Lower leg skin (tissue), 4 donors: ENCODE measurements at regions not wholly inside any gene's neighbourhood (a gene's known extent, or its start where the extent isn't known, plus 50 kb on each side); places are given as distances from the start of the nearest gene placed in this dataset.
"Not testable (repeated sequence)": the region's sequence is repeated elsewhere in the genome, so short reads cannot be mapped to it uniquely, and the experiment has no call there.

Experiments used
- DNase-seq, 2 donors: peaks; one replicate each; pipeline ENCODE4 v3.0.0-alpha.2; 2019; ENCODE audit warnings: low spot score in 2 of 2
- H3K4me3 ChIP-seq: fragments of 200-600 bp; sonication (generic); 2 replicates; pipeline ENCODE4 v1.5.1; 2017; ENCODE audit warnings: mild to moderate bottlenecking, low read depth; ENCODE audit not compliant: poor library complexity, severe bottlenecking
- POLR2A ChIP-seq, 2 donors: fragments of 450-650 bp; IDR thresholded peaks; one replicate each; pipeline ENCODE4 v1.6.1; 2016 to 2017; ENCODE audit warnings: antibody characterized with exemption in 2 of 2, mild to moderate bottlenecking in 1 of 2, moderate library complexity in 1 of 2
- whole genome bisulfite sequencing, 2 donors: methylation state at CpG; one replicate each; pipeline ENCODE4 v1.1.5; 2018; 5-methylcytosine and 5-hydroxymethylcytosine counted together
- intact Hi-C: fragments of 100-400 bp; cut with DNase I; formaldehyde crosslinking; loops from one replicate; pipeline ENCODE4 v1.15.0; 2023; ENCODE audit warnings: low total_unique reads
- TF ChIP-seq, protein P1 (sequence below), 3 donors: fragments of 450-650 bp; IDR thresholded peaks; one replicate each; pipeline ENCODE4 v1.5.1; 2016; ENCODE audit warnings: antibody characterized with exemption in 3 of 3, mild to moderate bottlenecking in 3 of 3, moderate library complexity in 2 of 3

DNA sequence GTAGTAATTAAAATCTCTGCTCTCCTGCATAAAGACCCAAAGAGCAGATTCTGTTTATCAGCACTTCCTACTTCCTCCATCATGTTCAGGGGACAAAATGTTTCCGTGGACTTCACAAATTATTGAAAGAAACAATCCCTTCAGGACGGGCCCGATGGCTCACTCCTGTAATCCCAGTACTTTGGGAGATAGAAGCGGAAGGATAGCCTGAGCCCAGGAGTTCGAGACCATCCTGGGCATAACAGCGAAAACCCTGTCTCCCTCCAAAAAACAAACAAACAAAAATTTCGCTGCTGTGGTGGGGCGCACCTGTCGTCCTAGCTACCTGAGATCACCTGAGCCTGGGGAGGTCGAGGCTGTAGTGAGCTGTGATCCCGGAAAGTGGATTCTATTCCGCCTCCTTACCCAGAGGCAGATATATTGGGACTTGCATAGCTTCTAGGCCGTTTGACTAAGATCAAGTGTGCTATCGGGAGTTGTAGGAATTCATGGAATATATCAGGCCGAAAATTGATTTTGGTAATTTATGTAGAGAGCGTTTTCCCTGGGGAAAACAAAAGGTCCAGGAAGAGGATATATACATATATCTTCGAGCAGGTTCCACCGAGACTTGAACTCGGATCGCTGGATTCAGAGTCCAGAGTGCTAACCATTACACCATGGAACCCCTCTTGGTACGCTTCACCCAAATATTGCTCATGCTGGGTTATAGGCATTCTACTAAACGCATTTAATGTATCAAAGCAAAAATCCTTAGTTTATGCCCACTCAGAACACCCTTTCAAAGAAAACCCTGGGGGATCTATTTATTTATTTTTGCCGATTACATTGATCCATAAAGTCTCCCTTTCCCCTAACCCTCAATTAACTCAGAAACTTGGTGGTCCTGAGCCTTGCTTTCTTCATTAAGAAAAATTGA lies 74.5 kb upstream of the ZNF184 start:
- intact Hi-C loops = no loop called here
- TF ChIP-seq, protein P1, sequence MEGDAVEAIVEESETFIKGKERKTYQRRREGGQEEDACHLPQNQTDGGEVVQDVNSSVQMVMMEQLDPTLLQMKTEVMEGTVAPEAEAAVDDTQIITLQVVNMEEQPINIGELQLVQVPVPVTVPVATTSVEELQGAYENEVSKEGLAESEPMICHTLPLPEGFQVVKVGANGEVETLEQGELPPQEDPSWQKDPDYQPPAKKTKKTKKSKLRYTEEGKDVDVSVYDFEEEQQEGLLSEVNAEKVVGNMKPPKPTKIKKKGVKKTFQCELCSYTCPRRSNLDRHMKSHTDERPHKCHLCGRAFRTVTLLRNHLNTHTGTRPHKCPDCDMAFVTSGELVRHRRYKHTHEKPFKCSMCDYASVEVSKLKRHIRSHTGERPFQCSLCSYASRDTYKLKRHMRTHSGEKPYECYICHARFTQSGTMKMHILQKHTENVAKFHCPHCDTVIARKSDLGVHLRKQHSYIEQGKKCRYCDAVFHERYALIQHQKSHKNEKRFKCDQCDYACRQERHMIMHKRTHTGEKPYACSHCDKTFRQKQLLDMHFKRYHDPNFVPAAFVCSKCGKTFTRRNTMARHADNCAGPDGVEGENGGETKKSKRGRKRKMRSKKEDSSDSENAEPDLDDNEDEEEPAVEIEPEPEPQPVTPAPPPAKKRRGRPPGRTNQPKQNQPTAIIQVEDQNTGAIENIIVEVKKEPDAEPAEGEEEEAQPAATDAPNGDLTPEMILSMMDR (IDR thresholded peaks at IDR 0.05) = no peak
- no peak for TF ChIP-seq POLR2A (IDR thresholded peaks at IDR 0.05)
- WGBS, 2 donors = 21 to 24% methylated on average over 23 of the region's 23 CpGs
- H3K4me3 ChIP-seq = no peak overlapping the region
- no peak for DNase-seq

DNA sequence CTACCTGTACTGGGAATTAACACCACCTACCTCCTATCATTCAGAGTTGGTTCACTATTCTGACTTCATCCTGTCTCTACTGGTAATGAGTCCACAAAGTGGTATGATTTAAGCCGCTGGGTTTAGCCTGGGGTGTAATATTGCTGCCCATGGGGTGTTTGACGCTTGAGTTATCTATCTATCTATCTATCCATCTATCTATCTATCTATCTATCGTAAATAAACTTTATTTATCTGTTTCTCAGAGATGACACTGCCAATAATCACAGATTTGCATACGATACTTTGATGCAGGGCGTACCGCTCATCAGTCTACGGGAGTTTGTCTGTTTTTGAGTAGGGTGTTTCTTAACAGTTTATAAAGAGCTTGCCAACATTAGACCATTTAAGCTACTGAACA lies 73.6 kb upstream of the ZNF184 start:
- no peak for DNase-seq
- intact Hi-C loops = no loop called here
- no peak for TF ChIP-seq POLR2A (IDR thresholded peaks at IDR 0.05)
- TF ChIP-seq, protein P1 (IDR thresholded peaks at IDR 0.05) = no peak
- H3K4me3 ChIP-seq = no peak overlapping the region
- 81 to 88% methylated on average over 7 of the region's 7 CpGs for WGBS, 2 donors

DNA sequence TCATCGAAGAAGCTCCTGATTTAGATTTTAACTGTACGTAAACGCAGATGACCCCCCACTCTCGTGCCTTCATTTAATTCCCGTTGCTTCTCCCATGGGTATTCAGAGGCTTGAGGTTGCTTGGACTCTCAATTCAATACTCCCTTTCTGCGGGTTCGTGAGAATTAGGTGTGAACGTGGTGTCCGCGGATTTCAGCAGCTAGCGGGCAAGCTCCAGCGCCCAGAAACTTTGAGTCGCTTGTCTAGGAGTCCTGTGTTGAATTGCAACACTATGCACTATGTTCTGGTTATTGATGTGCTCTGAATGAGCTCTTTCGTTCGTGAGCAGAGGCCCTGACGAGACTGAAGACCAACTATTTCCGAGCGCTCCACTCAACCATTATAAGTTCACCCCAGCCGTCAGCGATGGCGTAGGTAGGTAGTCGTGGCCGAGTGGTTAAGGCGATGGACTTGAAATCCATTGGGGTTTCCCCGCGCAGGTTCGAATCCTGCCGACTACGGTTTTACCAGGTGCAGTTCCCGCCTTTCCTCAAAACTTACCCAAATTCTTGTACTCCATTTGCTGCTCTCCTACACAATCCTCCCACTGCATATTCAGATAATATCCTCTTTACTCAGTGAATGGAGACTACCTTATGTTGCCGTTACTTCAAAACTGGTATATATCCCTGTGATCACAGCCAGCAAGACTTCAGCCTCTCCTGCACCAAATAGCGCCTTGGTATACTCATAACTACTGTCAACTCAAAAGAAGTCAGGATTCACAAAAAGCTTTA lies 72.6 kb upstream of the ZNF184 start:
- no peak overlapping the region for H3K4me3 ChIP-seq
- intact Hi-C loops = no loop called here
- no peak for TF ChIP-seq POLR2A (IDR thresholded peaks at IDR 0.05)
- TF ChIP-seq, protein P1 (IDR thresholded peaks at IDR 0.05) = no peak
- 8 to 15% methylated on average over 32 of the region's 32 CpGs for WGBS, 2 donors
- DNase-seq = no peak

DNA sequence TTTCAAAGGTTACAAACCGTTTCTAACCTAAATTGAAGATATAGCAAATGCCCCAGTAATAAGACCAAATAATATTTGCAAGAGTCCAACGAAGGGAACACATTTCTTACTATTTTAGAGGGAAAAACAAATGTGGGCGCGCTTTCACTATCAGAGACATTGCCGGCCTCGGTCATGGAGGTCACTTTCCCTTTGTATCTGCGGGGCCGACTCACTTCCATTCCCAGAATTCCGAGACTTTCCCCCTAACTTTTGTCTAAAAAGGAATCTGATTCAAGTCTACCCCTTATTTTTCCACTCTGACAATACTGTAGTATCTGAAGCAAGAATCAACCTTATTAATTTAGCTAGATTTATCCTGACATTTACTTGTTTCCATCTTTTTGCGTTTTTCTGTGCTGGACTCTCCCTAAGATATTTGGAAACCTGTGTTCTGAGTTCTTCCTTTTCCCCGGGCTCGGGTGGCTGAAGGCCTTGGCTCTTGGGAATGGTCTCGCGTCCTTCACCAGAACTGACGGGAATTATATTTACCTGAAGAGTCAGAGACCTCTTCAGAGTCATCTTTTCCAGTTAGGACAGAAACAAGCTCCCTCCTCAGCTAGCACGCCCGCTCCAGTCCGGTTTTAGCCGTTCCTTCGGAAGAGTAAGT lies 71.8 kb upstream of the ZNF184 start:
- TF ChIP-seq POLR2A (IDR thresholded peaks at IDR 0.05) = no peak
- TF ChIP-seq, protein P1 (IDR thresholded peaks at IDR 0.05) = no peak
- intact Hi-C loops = no loop called here
- no peak for DNase-seq
- no peak overlapping the region for H3K4me3 ChIP-seq
- WGBS, 2 donors = 8 to 13% methylated on average over 20 of the region's 20 CpGs

DNA sequence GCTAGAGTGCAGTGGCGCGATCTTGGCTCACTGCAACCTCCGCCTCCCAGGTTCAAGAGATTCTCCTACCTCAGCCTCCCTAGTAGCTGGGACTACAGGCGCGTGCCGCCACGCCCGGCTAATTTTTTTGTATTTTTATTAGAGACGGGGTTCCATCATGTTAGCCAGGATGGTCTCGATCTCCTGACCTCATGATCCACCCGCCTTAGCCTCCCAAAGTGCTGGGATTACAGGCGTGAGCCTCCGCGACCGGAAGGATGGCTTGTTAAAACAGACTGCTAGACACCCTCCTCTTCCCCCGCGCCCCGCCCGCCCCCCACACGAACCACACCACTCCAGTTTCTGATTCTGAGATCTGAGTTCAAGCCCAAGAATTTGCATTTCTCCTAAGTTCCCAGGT lies 71.2 kb upstream of the ZNF184 start:
- WGBS, 2 donors = 26 to 30% methylated on average over 20 of the region's 20 CpGs
- H3K4me3 ChIP-seq, DNase-seq, intact Hi-C loops: not testable (repeated sequence)

DNA sequence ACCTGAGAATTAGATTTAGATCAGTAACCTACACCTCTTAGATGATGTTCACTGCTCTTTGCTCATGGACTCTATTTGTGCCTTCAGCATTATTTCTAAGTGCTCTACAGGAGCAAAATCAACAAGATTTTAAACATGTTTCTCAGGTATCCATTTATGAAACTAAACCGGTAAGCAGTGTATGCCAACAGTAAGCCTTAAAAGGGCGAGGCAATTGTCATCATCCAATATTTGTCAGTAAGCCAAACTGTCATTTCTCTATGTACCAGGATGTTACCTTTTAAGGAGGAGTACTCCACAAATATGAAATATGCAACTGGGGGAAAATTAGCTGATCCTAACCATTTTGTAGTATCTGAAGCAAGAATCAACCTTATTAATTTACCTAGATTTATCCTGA lies 69.6 kb upstream of the ZNF184 start:
- DNase-seq = no peak
- 49 to 59% methylated on average over 2 of the region's 2 CpGs for WGBS, 2 donors
- intact Hi-C loops = no loop called here
- TF ChIP-seq POLR2A (IDR thresholded peaks at IDR 0.05) = no peak
- TF ChIP-seq, protein P1 (IDR thresholded peaks at IDR 0.05) = no peak
- H3K4me3 ChIP-seq = no peak overlapping the region
